HG03097 (cell line): ENCODE measurements at regions not wholly inside any gene's neighbourhood (a gene's known extent, or its start where the extent isn't known, plus 50 kb on each side); places are given as distances from the start of the nearest gene placed in this dataset.
A peak's percentile ranks its signal among the peaks of the same experiment; 100 is the strongest.

ENCODE experiments used
- ATAC-seq: cut with Tn5 transposase; IDR thresholded peaks from one replicate; pipeline ENCODE4 v1.9.1; 2021; ENCODE audit not compliant: unreplicated experiment, low FRiP score

- ATAC-seq: no peak
Measured at GRCh38 chr2:147712051-147712450, 132.8 kb upstream of the ACVR2A start.

GRCh38 chr2:147711031-147711430, 133.8 kb upstream of the ACVR2A start:
- no peak for ATAC-seq

GRCh38 chr2:147709655-147710054, 135.2 kb upstream of the ACVR2A start:
- no peak for ATAC-seq

- ATAC-seq: no peak
Measured at GRCh38 chr2:147703171-147703570, 141.7 kb upstream of the ACVR2A start.

GRCh38 chr2:147698166-147698565, 146.7 kb upstream of the ACVR2A start:
- no peak for ATAC-seq

- no peak for ATAC-seq
Measured at GRCh38 chr2:147696426-147696825, 148.4 kb upstream of the ACVR2A start.

- ATAC-seq: peak; percentile 99
Measured at GRCh38 chr2:147689220-147689909, 155.5 kb upstream of the ACVR2A start.

- ATAC-seq: no peak
Measured at GRCh38 chr2:147688242-147688641, 156.6 kb upstream of the ACVR2A start.

GRCh38 chr2:147686365-147686764, 158.5 kb upstream of the ACVR2A start:
- no peak for ATAC-seq

- no peak for ATAC-seq
Measured at GRCh38 chr2:147684903-147685302, 159.9 kb upstream of the ACVR2A start.

- ATAC-seq: no peak
Measured at GRCh38 chr2:147683380-147683779, 161.4 kb upstream of the ACVR2A start.

- no peak for ATAC-seq
Measured at GRCh38 chr2:147681093-147681492, 163.7 kb upstream of the ACVR2A start.

- ATAC-seq: no peak
Measured at GRCh38 chr2:147679955-147680531, 164.8 kb upstream of the ACVR2A start.

- ATAC-seq: no peak
Measured at GRCh38 chr2:147679191-147679954, 165.5 kb upstream of the ACVR2A start.

- no peak for ATAC-seq
Measured at GRCh38 chr2:147665105-147665504, 179.7 kb upstream of the ACVR2A start.

GRCh38 chr2:147663962-147664361, 180.9 kb upstream of the ACVR2A start:
- ATAC-seq: peak; percentile 17

- ATAC-seq: peak; percentile 75
Measured at GRCh38 chr2:147663153-147663961, 181.5 kb upstream of the ACVR2A start.

- ATAC-seq: no peak
Measured at GRCh38 chr2:147662221-147662620, 182.6 kb upstream of the ACVR2A start.

- ATAC-seq: no peak
Measured at GRCh38 chr2:147660680-147661079, 184.1 kb upstream of the ACVR2A start.

GRCh38 chr2:147659051-147659450, 185.8 kb upstream of the ACVR2A start:
- ATAC-seq: no peak
